ENCODE measurements at regions not wholly inside any gene's neighbourhood (a gene's known extent, or its start where the extent isn't known, plus 50 kb on each side); places are given as distances from the start of the nearest gene placed in this dataset.

DNA sequence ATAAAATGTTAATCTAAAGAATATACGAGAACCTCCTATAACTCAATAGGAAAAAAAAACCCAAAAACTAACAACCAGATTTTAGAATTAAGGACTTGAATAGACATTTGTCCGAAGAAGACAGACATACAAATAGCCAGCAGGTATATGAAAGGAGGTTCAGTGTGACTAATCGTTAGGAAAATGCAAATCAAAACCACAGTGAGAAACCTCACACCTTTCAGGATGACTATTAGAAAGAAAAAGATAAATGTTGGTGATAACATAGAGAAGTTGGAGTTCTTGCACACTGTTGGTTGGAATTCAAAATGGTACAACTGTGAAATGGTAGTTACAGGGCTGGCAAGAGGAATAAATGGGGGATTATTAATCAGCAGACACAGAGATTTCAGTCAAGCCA, 339.0 kb downstream of the TMEM114 start:
- no peak overlapping the region for H3K4me3 ChIP-seq
- H3K27me3 Mint-ChIP-seq (ENCODE audit: insufficient read depth, low read depth, poor library complexity): no peaks in the 10 kb centered on the region
- no peaks in the 10 kb centered on the region for H4K20me1 ChIP-seq (replicated peaks; ENCODE audit: insufficient read depth)
- no peaks in the 10 kb centered on the region for H3K36me3 Mint-ChIP-seq (ENCODE audit: low read depth)
- H3K27ac ChIP-seq (ENCODE audit: low read depth): no peak overlapping the region
- no peak overlapping the region for H2AFZ ChIP-seq
- H3K36me3 ChIP-seq (ENCODE audit: insufficient read depth): no peaks in the 10 kb centered on the region
- ATAC-seq (no peak), DNase-seq (ENCODE audit: low spot score) (no peak)
- H3K4me3 Mint-ChIP-seq: no peak overlapping the region
- no peaks in the 10 kb centered on the region for H3K4me1 ChIP-seq (ENCODE audit: insufficient read depth)
- no peaks in the 10 kb centered on the region for H3F3A ChIP-seq (replicated peaks; ENCODE audit: low read depth)
- no peaks in the 10 kb centered on the region for H3K9me2 ChIP-seq (ENCODE audit: insufficient read depth)
- H3K79me2 ChIP-seq (replicated peaks; ENCODE audit: insufficient read depth): no peaks in the 10 kb centered on the region
- no peaks in the 10 kb centered on the region for H3K27me3 ChIP-seq (ENCODE audit: insufficient read depth)
- H3K4me1 Mint-ChIP-seq: peaks cover 2% of the 10 kb centered on the region; the same call in 1 of the 3 replicates
- H3K27ac Mint-ChIP-seq: no peak overlapping the region
- no peaks in the 10 kb centered on the region for H3K9me3 Mint-ChIP-seq
- H3K4me2 ChIP-seq: no peak overlapping the region
- TF ChIP-seq, protein P1, sequence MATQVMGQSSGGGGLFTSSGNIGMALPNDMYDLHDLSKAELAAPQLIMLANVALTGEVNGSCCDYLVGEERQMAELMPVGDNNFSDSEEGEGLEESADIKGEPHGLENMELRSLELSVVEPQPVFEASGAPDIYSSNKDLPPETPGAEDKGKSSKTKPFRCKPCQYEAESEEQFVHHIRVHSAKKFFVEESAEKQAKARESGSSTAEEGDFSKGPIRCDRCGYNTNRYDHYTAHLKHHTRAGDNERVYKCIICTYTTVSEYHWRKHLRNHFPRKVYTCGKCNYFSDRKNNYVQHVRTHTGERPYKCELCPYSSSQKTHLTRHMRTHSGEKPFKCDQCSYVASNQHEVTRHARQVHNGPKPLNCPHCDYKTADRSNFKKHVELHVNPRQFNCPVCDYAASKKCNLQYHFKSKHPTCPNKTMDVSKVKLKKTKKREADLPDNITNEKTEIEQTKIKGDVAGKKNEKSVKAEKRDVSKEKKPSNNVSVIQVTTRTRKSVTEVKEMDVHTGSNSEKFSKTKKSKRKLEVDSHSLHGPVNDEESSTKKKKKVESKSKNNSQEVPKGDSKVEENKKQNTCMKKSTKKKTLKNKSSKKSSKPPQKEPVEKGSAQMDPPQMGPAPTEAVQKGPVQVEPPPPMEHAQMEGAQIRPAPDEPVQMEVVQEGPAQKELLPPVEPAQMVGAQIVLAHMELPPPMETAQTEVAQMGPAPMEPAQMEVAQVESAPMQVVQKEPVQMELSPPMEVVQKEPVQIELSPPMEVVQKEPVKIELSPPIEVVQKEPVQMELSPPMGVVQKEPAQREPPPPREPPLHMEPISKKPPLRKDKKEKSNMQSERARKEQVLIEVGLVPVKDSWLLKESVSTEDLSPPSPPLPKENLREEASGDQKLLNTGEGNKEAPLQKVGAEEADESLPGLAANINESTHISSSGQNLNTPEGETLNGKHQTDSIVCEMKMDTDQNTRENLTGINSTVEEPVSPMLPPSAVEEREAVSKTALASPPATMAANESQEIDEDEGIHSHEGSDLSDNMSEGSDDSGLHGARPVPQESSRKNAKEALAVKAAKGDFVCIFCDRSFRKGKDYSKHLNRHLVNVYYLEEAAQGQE (IDR thresholded peaks at IDR 0.05; ENCODE audit: unreplicated experiment): no peak
- TF ChIP-seq EZH2phosphoT487 (IDR thresholded peaks at IDR 0.05; ENCODE audit: unreplicated experiment): no peak
- TF ChIP-seq ETS1 (IDR thresholded peaks at IDR 0.05): no peak
- no peak for TF ChIP-seq ZNF114 (CRISPR knock-in tag; IDR thresholded peaks at IDR 0.05)
- TF ChIP-seq, protein P2, sequence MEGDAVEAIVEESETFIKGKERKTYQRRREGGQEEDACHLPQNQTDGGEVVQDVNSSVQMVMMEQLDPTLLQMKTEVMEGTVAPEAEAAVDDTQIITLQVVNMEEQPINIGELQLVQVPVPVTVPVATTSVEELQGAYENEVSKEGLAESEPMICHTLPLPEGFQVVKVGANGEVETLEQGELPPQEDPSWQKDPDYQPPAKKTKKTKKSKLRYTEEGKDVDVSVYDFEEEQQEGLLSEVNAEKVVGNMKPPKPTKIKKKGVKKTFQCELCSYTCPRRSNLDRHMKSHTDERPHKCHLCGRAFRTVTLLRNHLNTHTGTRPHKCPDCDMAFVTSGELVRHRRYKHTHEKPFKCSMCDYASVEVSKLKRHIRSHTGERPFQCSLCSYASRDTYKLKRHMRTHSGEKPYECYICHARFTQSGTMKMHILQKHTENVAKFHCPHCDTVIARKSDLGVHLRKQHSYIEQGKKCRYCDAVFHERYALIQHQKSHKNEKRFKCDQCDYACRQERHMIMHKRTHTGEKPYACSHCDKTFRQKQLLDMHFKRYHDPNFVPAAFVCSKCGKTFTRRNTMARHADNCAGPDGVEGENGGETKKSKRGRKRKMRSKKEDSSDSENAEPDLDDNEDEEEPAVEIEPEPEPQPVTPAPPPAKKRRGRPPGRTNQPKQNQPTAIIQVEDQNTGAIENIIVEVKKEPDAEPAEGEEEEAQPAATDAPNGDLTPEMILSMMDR (conservative IDR thresholded peaks at IDR 0.05; ENCODE audit: low read depth in 2 of 2): no peak
- TF ChIP-seq ZNF331 (CRISPR knock-in tag; IDR thresholded peaks at IDR 0.05; ENCODE audit: low read depth): no peak
- TF ChIP-seq JUNB (IDR thresholded peaks at IDR 0.05; ENCODE audit: unreplicated experiment): no peak
- TF ChIP-seq, protein P3, sequence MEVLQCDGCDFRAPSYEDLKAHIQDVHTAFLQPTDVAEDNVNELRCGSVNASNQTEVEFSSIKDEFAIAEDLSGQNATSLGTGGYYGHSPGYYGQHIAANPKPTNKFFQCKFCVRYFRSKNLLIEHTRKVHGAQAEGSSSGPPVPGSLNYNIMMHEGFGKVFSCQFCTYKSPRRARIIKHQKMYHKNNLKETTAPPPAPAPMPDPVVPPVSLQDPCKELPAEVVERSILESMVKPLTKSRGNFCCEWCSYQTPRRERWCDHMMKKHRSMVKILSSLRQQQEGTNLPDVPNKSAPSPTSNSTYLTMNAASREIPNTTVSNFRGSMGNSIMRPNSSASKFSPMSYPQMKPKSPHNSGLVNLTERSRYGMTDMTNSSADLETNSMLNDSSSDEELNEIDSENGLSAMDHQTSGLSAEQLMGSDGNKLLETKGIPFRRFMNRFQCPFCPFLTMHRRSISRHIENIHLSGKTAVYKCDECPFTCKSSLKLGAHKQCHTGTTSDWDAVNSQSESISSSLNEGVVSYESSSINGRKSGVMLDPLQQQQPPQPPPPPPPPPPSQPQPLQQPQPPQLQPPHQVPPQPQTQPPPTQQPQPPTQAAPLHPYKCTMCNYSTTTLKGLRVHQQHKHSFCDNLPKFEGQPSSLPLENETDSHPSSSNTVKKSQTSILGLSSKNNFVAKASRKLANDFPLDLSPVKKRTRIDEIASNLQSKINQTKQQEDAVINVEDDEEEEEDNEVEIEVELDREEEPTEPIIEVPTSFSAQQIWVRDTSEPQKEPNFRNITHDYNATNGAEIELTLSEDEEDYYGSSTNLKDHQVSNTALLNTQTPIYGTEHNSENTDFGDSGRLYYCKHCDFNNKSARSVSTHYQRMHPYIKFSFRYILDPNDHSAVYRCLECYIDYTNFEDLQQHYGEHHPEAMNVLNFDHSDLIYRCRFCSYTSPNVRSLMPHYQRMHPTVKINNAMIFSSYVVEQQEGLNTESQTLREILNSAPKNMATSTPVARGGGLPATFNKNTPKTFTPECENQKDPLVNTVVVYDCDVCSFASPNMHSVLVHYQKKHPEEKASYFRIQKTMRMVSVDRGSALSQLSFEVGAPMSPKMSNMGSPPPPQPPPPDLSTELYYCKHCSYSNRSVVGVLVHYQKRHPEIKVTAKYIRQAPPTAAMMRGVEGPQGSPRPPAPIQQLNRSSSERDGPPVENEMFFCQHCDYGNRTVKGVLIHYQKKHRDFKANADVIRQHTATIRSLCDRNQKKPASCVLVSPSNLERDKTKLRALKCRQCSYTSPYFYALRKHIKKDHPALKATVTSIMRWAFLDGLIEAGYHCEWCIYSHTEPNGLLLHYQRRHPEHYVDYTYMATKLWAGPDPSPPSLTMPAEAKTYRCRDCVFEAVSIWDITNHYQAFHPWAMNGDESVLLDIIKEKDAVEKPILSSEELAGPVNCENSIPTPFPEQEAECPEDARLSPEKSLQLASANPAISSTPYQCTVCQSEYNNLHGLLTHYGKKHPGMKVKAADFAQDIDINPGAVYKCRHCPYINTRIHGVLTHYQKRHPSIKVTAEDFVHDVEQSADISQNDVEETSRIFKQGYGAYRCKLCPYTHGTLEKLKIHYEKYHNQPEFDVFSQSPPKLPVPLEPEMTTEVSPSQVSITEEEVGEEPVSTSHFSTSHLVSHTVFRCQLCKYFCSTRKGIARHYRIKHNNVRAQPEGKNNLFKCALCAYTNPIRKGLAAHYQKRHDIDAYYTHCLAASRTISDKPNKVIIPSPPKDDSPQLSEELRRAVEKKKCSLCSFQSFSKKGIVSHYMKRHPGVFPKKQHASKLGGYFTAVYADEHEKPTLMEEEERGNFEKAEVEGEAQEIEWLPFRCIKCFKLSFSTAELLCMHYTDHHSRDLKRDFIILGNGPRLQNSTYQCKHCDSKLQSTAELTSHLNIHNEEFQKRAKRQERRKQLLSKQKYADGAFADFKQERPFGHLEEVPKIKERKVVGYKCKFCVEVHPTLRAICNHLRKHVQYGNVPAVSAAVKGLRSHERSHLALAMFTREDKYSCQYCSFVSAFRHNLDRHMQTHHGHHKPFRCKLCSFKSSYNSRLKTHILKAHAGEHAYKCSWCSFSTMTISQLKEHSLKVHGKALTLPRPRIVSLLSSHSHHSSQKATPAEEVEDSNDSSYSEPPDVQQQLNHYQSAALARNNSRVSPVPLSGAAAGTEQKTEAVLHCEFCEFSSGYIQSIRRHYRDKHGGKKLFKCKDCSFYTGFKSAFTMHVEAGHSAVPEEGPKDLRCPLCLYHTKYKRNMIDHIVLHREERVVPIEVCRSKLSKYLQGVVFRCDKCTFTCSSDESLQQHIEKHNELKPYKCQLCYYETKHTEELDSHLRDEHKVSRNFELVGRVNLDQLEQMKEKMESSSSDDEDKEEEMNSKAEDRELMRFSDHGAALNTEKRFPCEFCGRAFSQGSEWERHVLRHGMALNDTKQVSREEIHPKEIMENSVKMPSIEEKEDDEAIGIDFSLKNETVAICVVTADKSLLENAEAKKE (CRISPR knock-in tag; IDR thresholded peaks at IDR 0.05): no peak
- no peak for TF ChIP-seq CREB1 (CRISPR knock-in tag; IDR thresholded peaks at IDR 0.05; ENCODE audit: low read depth)
- TF ChIP-seq POLR2AphosphoS5 (IDR thresholded peaks at IDR 0.05; ENCODE audit: low read depth): no peak
- no peak for TF ChIP-seq NANOG (IDR thresholded peaks at IDR 0.05; ENCODE audit: borderline replicate concordance)
- TF ChIP-seq EZH2 (IDR thresholded peaks at IDR 0.05; ENCODE audit: low read depth, unreplicated experiment): no peak
- no peak for TF ChIP-seq STAT1 (IDR thresholded peaks at IDR 0.05; ENCODE audit: unreplicated experiment)

All from GM23338 (cell line).